ENCODE measurements at regions not wholly inside any gene's neighbourhood (a gene's known extent, or its start where the extent isn't known, plus 50 kb on each side); places are given as distances from the start of the nearest gene placed in this dataset.

GRCh38 chr14:97380539-97380941 lies 583.4 kb downstream of the VRK1 start:
- TF ChIP-seq POLR2AphosphoS5 (IDR thresholded peaks at IDR 0.05) (no peak), CTCF (IDR thresholded peaks at IDR 0.05) (no peak), POLR2A (IDR thresholded peaks at IDR 0.05; ENCODE audit: low read depth) (no peak)
